Ectodermal cell (in vitro differentiated cells): ENCODE measurements at regions not wholly inside any gene's neighbourhood (a gene's known extent, or its start where the extent isn't known, plus 50 kb on each side); places are given as distances from the start of the nearest gene placed in this dataset.

ENCODE experiments used
- H3K27ac ChIP-seq: 2 replicates; pipeline ENCODE4 v1.7.0; 2013; ENCODE audit warnings: mild to moderate bottlenecking, low read depth, low read length; ENCODE audit not compliant: insufficient read depth, poor library complexity, severe bottlenecking
- H3K27me3 ChIP-seq: 2 replicates; pipeline ENCODE4 v1.7.0; 2013; ENCODE audit warnings: mild to moderate bottlenecking, low read length; ENCODE audit not compliant: insufficient read depth, control insufficient read depth, poor library complexity, severe bottlenecking
- H3K36me3 ChIP-seq: one replicate; pipeline ENCODE4 v1.7.0; 2013; ENCODE audit warnings: low read length; ENCODE audit not compliant: control insufficient read depth, insufficient read depth
- H3K4me1 ChIP-seq: one replicate; pipeline ENCODE4 v1.7.0; 2013; ENCODE audit warnings: low read length; ENCODE audit not compliant: control insufficient read depth, insufficient read depth
- H3K4me3 ChIP-seq: 2 replicates; pipeline ENCODE4 v1.7.0; 2013; ENCODE audit warnings: low read depth, low read length, control low read depth; ENCODE audit not compliant: insufficient read depth
- H3K9me3 ChIP-seq: 2 replicates; pipeline ENCODE4 v1.7.0; 2013; ENCODE audit warnings: mild to moderate bottlenecking, low read length, moderate library complexity; ENCODE audit not compliant: control insufficient read depth
- whole genome bisulfite sequencing, 2 experiments: methylation state at CpG; one replicate each; pipeline ENCODE4 v1.1.7; 2013; ENCODE audit warnings: missing lambda C conversion rate in 2 of 2; 5-methylcytosine and 5-hydroxymethylcytosine counted together

- WGBS, 2 experiments = 88 to 96% methylated on average over 1 of the region's 1 CpG
- H3K27ac ChIP-seq = no peak overlapping the region
- H3K36me3 ChIP-seq = no peaks in the 10 kb centered on the region
- H3K4me3 ChIP-seq = no peak overlapping the region
- H3K4me1 ChIP-seq = no peaks in the 10 kb centered on the region
- H3K9me3 ChIP-seq = no peaks in the 10 kb centered on the region
- H3K27me3 ChIP-seq = no peaks in the 10 kb centered on the region
These were observed 190.1 kb upstream of the KLF12 start for GRCh38 chr13:74324338-74324737.

- H3K4me3 ChIP-seq = no peak overlapping the region
- H3K9me3 ChIP-seq = no peaks in the 10 kb centered on the region
- H3K27ac ChIP-seq = no peak overlapping the region
- no peaks in the 10 kb centered on the region for H3K4me1 ChIP-seq
- 96% methylated on average over 2 of the region's 2 CpGs; no CpG with 5 or more reads in 1 of the 2 experiments for WGBS, 2 experiments
- H3K27me3 ChIP-seq = no peaks in the 10 kb centered on the region
- no peaks in the 10 kb centered on the region for H3K36me3 ChIP-seq
These were observed 188.4 kb upstream of the KLF12 start for GRCh38 chr13:74322562-74322961.

- WGBS, 2 experiments = 92 to 100% methylated on average over 1 of the region's 2 CpGs
- no peaks in the 10 kb centered on the region for H3K27me3 ChIP-seq
- H3K36me3 ChIP-seq = no peaks in the 10 kb centered on the region
- H3K9me3 ChIP-seq = no peaks in the 10 kb centered on the region
- H3K4me1 ChIP-seq = no peaks in the 10 kb centered on the region
- H3K27ac ChIP-seq = no peak overlapping the region
- H3K4me3 ChIP-seq = no peak overlapping the region
These were observed 186.1 kb upstream of the KLF12 start for GRCh38 chr13:74320282-74320681.

GRCh38 chr13:74316547-74316946, 182.3 kb upstream of the KLF12 start:
- H3K27ac ChIP-seq = no peak overlapping the region
- 100% methylated on average over 1 of the region's 1 CpG; no CpG with 5 or more reads in 1 of the 2 experiments for WGBS, 2 experiments
- H3K9me3 ChIP-seq = no peaks in the 10 kb centered on the region
- no peaks in the 10 kb centered on the region for H3K36me3 ChIP-seq
- H3K27me3 ChIP-seq = no peaks in the 10 kb centered on the region
- no peaks in the 10 kb centered on the region for H3K4me1 ChIP-seq
- no peak overlapping the region for H3K4me3 ChIP-seq

GRCh38 chr13:74306496-74306895, 172.3 kb upstream of the KLF12 start:
- WGBS, 2 experiments = 73 to 80% methylated on average over 2 of the region's 2 CpGs
- Histone ChIP-seq H3K4me3 (no peak overlapping the region), H3K36me3 (no peaks in the 10 kb centered on the region), H3K9me3 (no peaks in the 10 kb centered on the region), H3K4me1 (peaks cover 9% of the 10 kb centered on the region), H3K27ac (peak overlapping the region; percentile 55), H3K27me3 (no peaks in the 10 kb centered on the region)

- H3K4me1 ChIP-seq = peaks cover 10% of the 10 kb centered on the region
- 17 to 21% methylated on average over 3 of the region's 3 CpGs for WGBS, 2 experiments
- no peaks in the 10 kb centered on the region for H3K27me3 ChIP-seq
- no peaks in the 10 kb centered on the region for H3K9me3 ChIP-seq
- H3K27ac ChIP-seq = peak overlapping the region; percentile 55
- H3K4me3 ChIP-seq = no peak overlapping the region
- no peaks in the 10 kb centered on the region for H3K36me3 ChIP-seq
These were observed 171.7 kb upstream of the KLF12 start for GRCh38 chr13:74305876-74306275.

- Histone ChIP-seq H3K4me3 (no peak overlapping the region), H3K36me3 (no peaks in the 10 kb centered on the region), H3K27me3 (no peaks in the 10 kb centered on the region), H3K27ac (no peak overlapping the region), H3K4me1 (peaks cover 10% of the 10 kb centered on the region), H3K9me3 (no peaks in the 10 kb centered on the region)
- 36 to 39% methylated on average over 9 of the region's 9 CpGs for WGBS, 2 experiments
These were observed 167.2 kb upstream of the KLF12 start for GRCh38 chr13:74301258-74301935.

GRCh38 chr13:74300162-74300561, 166.0 kb upstream of the KLF12 start:
- no peaks in the 10 kb centered on the region for H3K27me3 ChIP-seq
- H3K4me3 ChIP-seq = no peak overlapping the region
- H3K4me1 ChIP-seq = peaks cover 6% of the 10 kb centered on the region
- no peak overlapping the region for H3K27ac ChIP-seq
- H3K9me3 ChIP-seq = no peaks in the 10 kb centered on the region
- H3K36me3 ChIP-seq = no peaks in the 10 kb centered on the region

GRCh38 chr13:74299721-74300120, 165.5 kb upstream of the KLF12 start:
- Histone ChIP-seq H3K4me3 (no peak overlapping the region), H3K9me3 (no peaks in the 10 kb centered on the region), H3K27me3 (no peaks in the 10 kb centered on the region), H3K36me3 (no peaks in the 10 kb centered on the region), H3K27ac (no peak overlapping the region), H3K4me1 (peaks cover 6% of the 10 kb centered on the region)
- 84 to 92% methylated on average over 1 to 2 of the region's 2 CpGs for WGBS, 2 experiments

- Histone ChIP-seq H3K36me3 (no peaks in the 10 kb centered on the region), H3K27ac (no peak overlapping the region), H3K27me3 (no peaks in the 10 kb centered on the region), H3K4me1 (peaks cover 6% of the 10 kb centered on the region), H3K9me3 (no peaks in the 10 kb centered on the region), H3K4me3 (no peak overlapping the region)
- 94 to 98% methylated on average over 4 of the region's 4 CpGs for WGBS, 2 experiments
These were observed 164.7 kb upstream of the KLF12 start for GRCh38 chr13:74298923-74299322.
